Stimulated activated CD4-positive, alpha-beta T cell treated with anti-CD3 and anti-CD28 coated beads, TNF-alpha, amount 100 ng/mL, for 4 hours (primary cell): ENCODE measurements at regions not wholly inside any gene's neighbourhood (a gene's known extent, or its start where the extent isn't known, plus 50 kb on each side); places are given as distances from the start of the nearest gene placed in this dataset.

Experiments used
- DNase-seq, 3 experiments: peaks; one replicate each; pipeline ENCODE4 v3.0.0-alpha.2; 2020; ENCODE audit warnings: low read depth in 3 of 3

- no peak for DNase-seq
These were observed 197.5 kb downstream of the OTOR start for GRCh38 chr20:16945619-16946018.

GRCh38 chr20:16946097-16946496 is 197.9 kb downstream of the OTOR start:
- DNase-seq = no peak

GRCh38 chr20:16947479-16947878 is 199.3 kb downstream of the OTOR start:
- no peak for DNase-seq

GRCh38 chr20:16951876-16952275 is 203.7 kb downstream of the OTOR start:
- DNase-seq = no peak

GRCh38 chr20:16952965-16953364 is 204.8 kb downstream of the OTOR start:
- no peak for DNase-seq

GRCh38 chr20:16953858-16954257 is 205.7 kb downstream of the OTOR start:
- no peak for DNase-seq

GRCh38 chr20:16955462-16955861 is 207.3 kb downstream of the OTOR start:
- DNase-seq = no peak

- DNase-seq = no peak
These were observed 207.8 kb downstream of the OTOR start for GRCh38 chr20:16955971-16956370.

- no peak for DNase-seq
These were observed 217.2 kb downstream of the OTOR start for GRCh38 chr20:16965401-16965800.

- DNase-seq = no peak
These were observed 218.2 kb downstream of the OTOR start for GRCh38 chr20:16966276-16966880.

GRCh38 chr20:16968099-16968498 is 219.9 kb downstream of the OTOR start:
- DNase-seq = no peak

- no peak for DNase-seq
These were observed 222.6 kb downstream of the OTOR start for GRCh38 chr20:16970776-16971175.

- DNase-seq = no peak
These were observed 226.1 kb downstream of the OTOR start for GRCh38 chr20:16974080-16974854.

GRCh38 chr20:16974855-16975162 is 226.7 kb downstream of the OTOR start:
- DNase-seq = no peak

- DNase-seq = no peak
These were observed 227.5 kb downstream of the OTOR start for GRCh38 chr20:16975682-16976081.

- DNase-seq = no peak
These were observed 230.3 kb downstream of the OTOR start for GRCh38 chr20:16978497-16978896.

- DNase-seq = no peak
These were observed 234.1 kb downstream of the OTOR start for GRCh38 chr20:16982091-16982726.

GRCh38 chr20:16984481-16984880 is 236.3 kb downstream of the OTOR start:
- no peak for DNase-seq

- DNase-seq = no peak
These were observed 223.5 kb upstream of the PCSK2 start for GRCh38 chr20:17003170-17003870.

- no peak for DNase-seq
These were observed 216.7 kb upstream of the PCSK2 start for GRCh38 chr20:17010181-17010580.

- DNase-seq = no peak
These were observed 214.2 kb upstream of the PCSK2 start for GRCh38 chr20:17012546-17013226.

- no peak for DNase-seq
These were observed 212.6 kb upstream of the PCSK2 start for GRCh38 chr20:17014217-17014616.
